DMS79 (cell line): ENCODE measurements at regions not wholly inside any gene's neighbourhood (a gene's known extent, or its start where the extent isn't known, plus 50 kb on each side); places are given as distances from the start of the nearest gene placed in this dataset.
A peak's percentile ranks its signal among the peaks of the same experiment; 100 is the strongest.

Experiments
- DNase-seq: peaks from one replicate; lab custom pipeline; 2025; lab: John Stamatoyannopoulos, UW

DNA sequence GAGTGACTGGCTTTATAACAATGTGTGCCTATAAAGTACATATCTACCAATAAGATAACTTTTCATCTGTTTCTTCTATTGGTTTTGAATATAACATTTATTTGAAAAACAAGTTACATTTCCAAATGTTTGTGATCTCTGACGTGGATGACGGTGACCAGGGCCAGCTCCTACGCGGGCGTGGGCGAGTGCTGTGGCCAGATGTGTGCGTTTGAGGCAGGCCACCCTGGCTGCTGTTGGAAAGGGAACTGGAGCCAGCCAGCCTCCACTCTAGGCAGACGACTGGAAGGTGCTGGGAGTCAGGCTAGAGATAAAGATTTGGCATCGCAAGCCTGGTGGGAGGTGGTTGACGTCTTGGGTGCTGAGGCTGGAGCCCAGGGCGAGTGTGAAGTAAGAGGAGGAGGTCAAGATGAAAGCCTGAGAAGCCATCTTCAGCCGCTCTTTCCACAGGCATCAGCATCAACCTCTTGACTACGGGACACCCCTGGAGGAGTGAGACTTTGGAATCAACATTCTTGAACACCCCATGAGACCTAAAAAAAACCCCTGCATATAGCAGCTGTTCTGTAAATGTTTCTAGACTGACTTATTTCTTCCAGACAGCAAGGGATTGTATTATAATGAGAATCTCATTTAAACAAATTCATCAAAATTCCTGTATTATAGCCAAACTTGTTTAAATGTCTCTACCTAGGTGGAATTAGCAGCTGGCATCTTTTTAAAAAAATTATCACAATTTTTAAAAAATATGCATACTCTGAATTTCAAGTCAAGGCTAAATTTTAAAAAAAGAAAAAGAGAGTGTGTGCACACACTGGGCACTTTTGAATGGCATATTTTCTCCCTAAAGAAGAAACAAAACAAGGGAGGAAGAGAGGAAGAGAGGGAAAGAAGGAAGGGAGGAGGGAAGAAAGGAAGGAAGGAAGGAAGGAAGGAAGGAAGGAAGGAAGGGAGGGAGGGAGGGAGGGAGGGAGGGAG is 112.5 kb upstream of the SLC44A3 start:
- DNase-seq = no peak

GRCh38 chr1:94702442-94702815 is 117.7 kb upstream of the SLC44A3 start:
- DNase-seq = no peak

DNA sequence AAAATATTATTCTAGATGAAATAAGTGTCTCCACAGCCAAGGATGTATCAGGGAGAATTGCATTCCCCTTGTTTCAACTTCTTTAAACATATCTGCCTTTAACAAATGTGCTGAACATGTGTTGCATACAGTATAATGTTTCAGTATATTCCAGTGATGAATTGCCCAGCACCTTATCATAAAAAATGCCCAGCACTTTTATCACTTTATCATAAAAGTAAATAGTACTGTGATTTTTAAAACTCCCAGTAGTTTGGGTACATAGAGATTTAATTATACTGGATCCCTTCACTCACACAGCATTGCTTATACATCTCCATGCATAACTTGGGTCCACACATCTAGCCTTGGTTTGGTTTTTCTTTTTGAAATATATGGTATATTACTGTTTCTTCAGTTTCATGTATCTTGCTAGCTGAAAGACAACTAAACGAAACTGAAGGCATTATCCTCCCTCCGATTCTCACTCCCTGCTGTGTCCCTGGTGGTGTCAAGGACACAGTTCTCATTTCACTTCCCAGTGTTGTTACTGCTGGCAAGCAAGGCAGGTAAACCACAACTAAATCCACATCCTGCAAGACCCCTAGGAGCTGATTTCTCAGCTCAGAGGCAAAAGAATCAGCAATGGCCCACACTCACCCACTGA is 118.2 kb upstream of the SLC44A3 start:
- no peak for DNase-seq

DNA sequence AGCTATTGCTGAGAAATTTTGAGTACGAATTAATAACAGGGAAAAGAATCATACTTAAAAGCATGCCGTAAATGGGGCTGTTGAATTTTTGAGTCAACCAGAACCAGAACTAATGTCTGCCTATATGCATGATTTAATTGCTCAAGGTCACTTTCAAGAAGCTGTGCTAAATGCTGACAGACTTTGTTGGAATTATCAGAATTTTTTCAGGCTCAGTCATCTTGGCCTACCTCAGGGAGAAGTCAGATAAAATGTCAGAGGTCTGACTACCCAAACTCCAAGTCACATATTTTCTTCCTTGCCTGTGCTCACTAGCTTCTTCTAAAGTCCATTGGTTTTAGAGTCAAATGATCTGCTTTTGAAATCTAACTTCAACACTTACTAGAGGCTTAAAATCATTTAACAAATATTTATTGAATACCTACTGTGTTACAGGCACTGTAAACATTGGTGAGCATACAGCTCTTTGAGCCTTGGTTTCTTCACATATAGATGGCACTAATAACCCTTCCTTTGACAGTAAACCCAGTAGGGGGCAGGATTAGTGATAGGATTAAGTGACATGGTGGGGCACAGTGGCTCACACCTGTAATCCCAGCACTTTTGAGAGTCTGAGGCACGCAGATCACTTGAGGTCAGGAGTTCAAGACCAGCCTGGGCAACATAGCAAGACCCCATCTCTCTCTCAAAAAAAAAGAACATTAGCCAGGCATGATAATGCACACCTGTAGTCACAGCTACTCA is 121.2 kb upstream of the SLC44A3 start:
- no peak for DNase-seq

DNA sequence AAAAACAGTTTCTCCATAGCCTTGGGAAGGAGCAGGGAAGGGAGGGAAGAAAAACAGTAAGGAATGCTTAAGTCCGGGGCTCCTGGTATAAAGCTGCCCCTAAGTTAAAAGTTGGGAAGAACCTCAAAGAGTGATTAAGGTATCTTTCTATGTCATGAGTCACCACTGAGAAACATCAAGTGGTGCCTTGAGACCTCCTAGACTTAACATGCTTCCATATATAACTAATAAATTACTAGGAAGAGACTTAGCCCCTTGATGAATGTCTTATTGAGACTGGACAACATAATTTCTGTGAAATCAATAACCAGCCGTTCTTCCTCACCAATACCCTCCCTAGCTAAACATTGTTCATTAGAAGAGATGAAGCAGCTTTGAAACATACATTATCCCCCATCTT is 121.8 kb upstream of the SLC44A3 start:
- DNase-seq = no peak

DNA sequence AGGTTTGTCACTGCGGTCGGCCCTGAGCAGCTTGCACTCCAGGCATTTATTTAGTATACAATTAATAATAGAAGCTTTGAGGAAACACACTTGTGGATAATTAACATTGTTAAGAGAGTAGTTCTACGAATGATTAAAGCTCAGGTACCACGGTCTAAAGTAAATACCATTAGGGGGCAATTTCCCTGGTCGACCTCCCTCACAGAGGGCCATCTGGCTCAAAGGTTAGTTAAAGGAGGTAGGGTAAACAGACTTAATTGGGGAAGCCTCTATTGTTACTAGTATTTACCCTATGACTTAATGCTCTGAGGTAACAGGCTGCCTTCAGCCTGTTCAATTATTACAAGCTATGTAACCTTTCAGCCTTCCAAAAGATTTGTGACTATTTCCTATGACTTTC is 122.3 kb upstream of the SLC44A3 start:
- peak; percentile 89 for DNase-seq

DNA sequence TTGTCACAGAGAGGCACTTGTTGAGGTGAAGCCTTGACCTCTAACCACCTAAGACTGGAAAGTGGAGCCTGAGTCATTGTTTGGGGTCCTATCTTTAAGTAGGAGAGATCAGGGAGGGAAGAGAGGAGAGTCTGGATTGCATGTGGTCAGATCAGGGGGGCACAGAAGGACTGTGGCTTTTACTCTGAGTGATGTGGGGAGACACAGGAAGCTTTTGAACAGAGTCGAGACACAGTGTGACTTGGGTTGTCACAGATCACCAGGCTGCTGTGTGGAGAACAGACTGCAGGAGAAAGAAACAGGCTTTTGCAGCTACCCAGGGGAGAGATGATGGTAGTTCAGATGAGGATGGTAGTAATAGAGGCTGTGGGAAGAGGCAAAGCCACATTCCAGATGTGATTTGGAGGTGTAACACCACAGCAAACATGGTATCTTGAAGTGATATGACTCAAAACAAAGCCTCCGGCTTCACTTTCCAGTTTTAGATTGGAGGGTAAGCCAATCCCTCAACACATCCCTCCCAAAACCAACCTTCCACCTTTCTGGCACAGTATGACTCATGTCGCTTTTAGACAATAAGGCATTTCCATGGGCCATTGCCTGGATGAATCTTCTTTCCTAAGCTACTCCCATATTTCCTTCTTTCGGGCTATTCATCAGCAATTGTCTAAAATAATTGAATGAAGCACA is 125.8 kb upstream of the SLC44A3 start:
- no peak for DNase-seq

GRCh38 chr1:94693435-94693834 is 126.7 kb upstream of the SLC44A3 start:
- DNase-seq = no peak

DNA sequence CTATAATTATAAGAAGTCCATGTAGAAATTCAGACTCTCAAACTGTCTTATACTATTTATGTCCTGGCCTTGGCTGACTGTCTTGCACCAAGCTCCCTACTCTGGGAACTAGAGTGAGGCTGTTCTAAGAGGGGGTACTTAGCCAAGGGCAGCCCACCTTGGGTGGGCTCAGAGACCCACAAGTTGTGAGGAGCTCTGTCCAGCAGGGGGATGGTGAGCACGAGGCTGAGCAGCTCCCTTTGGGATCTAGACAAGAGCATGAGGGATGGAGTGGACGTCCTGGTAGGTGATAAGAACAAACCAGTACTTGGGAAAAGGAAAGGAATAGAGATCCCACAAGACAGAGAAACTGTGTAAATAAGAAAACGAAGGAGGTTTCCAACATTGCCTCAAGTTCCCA is 127.1 kb upstream of the SLC44A3 start:
- DNase-seq = no peak

GRCh38 chr1:94688646-94689045 is 131.5 kb upstream of the SLC44A3 start:
- DNase-seq = no peak

- DNase-seq = no peak
Observed at GRCh38 chr1:94686882-94687281, 133.3 kb upstream of the SLC44A3 start.

DNA sequence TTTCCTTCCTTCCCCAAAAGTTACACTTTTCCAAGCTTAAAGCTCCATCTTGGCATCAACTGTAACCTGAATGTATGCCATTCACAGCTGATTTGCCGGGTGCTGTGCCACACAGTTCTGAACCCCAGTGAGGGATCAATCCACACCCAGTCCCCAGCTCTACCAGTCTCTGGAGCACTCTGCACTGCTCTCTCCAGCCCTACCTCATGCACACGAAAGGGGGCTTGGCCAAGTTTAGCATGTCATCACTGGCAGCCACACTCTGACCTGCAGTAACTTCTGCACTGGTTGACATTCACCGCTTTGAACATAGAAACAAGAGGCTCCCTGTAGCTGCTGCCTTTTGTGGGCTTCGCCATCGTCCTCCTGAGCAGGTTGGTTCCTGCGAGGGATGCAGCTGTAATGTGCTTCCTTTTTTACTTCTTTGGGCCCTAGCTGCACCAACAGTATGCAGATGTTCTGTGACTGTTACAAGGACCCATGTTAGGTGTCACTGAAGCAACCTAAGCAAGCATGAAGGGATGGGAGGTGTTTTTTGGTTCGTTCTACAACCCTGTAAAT is 135.4 kb upstream of the SLC44A3 start:
- DNase-seq = no peak

DNA sequence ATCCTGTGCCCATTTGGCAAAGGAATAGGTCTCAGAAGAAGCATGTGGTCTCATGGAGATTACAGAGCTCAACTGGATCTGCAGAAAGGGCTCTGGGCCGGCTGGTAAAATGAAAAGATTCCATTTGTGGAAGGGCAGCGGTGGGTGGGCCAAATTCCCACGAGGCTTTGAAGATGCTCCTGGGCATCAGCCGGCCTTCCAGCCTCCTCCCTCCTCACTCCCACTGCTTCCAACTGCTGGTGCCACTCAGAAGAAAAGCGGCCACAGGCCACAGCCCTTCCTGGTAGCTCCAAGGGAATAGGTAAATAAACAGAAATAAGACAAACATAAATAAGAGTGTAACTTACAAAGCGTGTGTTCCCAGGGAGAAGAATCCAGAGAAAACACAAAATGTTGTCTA is 136.3 kb upstream of the SLC44A3 start:
- no peak for DNase-seq

DNA sequence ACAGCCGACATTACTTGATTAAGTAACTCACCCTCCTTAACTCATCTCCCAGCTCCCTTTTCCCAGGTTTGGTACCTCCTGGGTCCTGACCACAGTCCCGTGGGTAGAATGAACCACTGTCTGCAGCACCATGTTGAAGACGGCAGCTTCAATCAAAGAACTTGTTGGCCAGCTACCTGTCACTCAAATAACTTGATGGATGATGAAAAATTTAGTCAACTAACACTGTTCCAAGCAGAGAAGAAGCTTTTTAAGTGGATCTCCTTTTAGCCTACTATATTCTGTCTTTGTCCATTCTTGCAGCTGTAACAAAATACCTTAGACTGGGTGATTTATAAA is 138.4 kb upstream of the F3 start:
- DNase-seq = no peak

- no peak for DNase-seq
Observed at GRCh38 chr1:94679332-94680038, 137.9 kb upstream of the F3 start.

GRCh38 chr1:94678202-94678848 is 136.8 kb upstream of the F3 start:
- no peak for DNase-seq

DNA sequence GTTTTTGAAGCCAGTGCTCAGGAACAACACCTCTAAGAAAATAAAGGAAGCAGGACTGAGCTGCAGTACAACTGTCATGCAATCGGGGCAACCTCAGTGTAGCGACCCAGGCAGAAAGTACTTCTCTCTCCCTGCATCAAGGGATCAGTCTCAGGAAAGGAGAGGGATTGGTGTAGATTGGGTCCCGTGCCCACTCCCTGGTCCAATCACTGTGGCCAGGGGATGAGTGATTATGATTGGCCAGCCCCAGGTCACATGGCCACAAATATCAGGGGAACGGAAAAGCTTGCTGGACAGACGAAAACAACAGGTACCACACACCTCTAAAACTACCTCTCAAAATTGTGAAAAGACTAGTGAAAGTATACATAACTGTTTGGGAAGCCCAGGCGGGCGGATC is 136.2 kb upstream of the F3 start:
- DNase-seq = no peak

DNA sequence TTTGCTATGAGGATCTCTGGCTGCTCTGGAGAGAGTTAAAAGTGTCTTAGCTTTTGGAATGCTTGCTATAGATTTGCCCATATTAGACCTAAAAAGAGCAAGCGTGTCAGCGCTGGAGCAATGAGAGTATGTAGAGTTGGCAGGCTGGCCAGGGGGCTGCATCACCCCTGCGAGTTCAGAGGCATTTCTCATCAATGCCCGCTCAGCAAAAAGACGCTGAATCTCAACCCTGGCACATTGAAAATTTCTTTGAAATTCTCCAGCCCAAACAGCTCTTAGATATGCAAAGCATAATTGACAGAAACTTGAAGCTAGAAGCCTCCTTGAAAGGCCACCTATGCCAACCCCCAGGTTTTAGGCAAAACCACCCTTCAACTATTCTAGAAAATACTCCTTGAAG is 135.5 kb upstream of the F3 start:
- no peak for DNase-seq

DNA sequence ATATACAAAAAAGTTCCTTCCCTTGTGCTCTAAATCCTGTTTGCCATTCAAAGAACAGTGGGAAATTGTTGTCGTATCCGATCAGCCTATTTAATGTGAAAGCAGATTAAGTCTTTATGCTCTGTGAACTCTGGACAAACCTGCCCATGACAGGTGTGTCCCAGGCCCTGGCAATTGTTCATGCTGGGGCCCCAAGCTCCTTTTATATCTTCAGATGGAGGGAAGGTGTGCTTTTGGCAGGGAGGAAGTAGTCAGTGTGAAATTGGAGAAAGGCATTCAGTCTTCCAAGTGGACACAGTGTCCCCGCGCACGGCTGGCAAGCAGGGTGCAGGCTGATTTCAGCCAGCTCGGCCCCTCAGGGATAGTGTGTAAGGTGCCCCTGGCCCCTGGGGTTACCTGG is 135.1 kb upstream of the F3 start:
- no peak for DNase-seq

DNA sequence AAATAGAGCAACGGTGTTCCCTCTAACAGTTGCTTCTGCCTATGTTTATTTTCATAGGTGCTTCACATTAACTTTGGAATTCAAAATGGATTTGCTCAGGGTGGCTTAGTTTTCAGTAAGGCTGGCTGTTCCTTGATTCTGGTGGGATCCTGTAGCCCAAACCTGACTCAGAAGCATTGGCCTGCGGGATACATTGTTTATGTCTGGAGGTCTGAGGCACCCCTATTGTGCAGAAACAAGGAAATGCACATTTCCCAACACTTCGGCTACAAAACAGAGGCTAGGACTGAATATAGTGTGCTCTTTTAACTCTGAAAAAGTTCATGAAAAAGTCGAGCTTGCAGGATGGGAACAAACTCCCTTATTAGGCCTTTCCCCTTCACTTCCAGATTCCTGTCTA is 133.8 kb upstream of the F3 start:
- DNase-seq = no peak

DNA sequence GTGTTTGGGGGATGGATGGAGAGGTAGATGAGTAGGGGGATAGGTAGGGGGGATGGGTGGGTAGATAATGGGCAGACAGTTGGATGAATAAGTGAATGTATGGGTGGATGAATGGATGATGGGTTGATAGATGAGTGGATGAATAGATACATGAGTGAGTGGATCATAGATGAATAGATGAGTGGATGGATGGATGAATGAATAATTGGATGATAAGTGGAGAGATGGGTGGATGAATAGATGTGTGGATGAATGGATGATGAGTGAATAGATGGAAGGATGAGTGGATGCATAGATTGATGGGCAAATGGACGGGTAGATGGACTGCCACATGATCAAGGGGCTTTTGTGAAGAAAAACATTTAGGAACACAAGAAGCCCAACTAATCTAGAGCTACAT is 133.3 kb upstream of the F3 start:
- no peak for DNase-seq
